Gastrocnemius medialis (tissue), 4 donors: ENCODE measurements at regions not wholly inside any gene's neighbourhood (a gene's known extent, or its start where the extent isn't known, plus 50 kb on each side); places are given as distances from the start of the nearest gene placed in this dataset.

Experiments used
- ATAC-seq, 2 donors: fragments of 150-250 bp; one replicate each; pipeline ENCODE4 v1.9.1; 2016
- DNase-seq, 2 donors: peaks; one replicate each; pipeline ENCODE4 v3.0.0-alpha.2; 2019
- H3K27ac ChIP-seq, 4 donors: fragments of 200-600 bp; sonication (generic); 1 replicate in 1 of 4; 2 replicates in 3 of 4; pipeline ENCODE4 v1.5.1; 2016 to 2018; ENCODE audit warnings: mild to moderate bottlenecking in 2 of 4, moderate library complexity in 1 of 4
- H3K27me3 ChIP-seq, 3 donors: fragments of 200-600 bp; sonication (generic) in 2 of 3; 1 replicate in 1 of 3; 2 replicates in 2 of 3; pipeline versions ENCODE4 v1.5.1 to v1.6.0; 2016 to 2019; ENCODE audit warnings: mild to moderate bottlenecking in 1 of 3, moderate library complexity in 1 of 3
- H3K36me3 ChIP-seq, 2 donors: fragments of 200-600 bp; sonication (generic) in 1 of 2; one replicate each; pipeline ENCODE4 v1.5.1; 2017 to 2018
- H3K4me1 ChIP-seq, 2 donors: fragments of 200-600 bp; sonication (generic) in 1 of 2; one replicate each; pipeline ENCODE4 v1.5.1; 2016 to 2017; ENCODE audit warnings: mild to moderate bottlenecking in 2 of 2
- H3K4me3 ChIP-seq, 4 donors: fragments of 200-600 bp; sonication (generic) in 3 of 4; 1 replicate in 1 of 4; 2 replicates in 3 of 4; pipeline ENCODE4 v1.5.1; 2016 to 2019; ENCODE audit warnings: mild to moderate bottlenecking in 2 of 4
- H3K9me3 ChIP-seq, 3 donors: fragments of 200-600 bp; sonication (generic) in 2 of 3; 1 replicate in 1 of 3; 2 replicates in 2 of 3; pipeline ENCODE4 v1.5.1; 2016 to 2019
- POLR2A ChIP-seq, 2 donors: fragments of 450-650 bp; IDR thresholded peaks; one replicate each; pipeline ENCODE4 v1.6.1; 2017; ENCODE audit warnings: antibody characterized with exemption in 2 of 2, mild to moderate bottlenecking in 2 of 2, moderate library complexity in 2 of 2
- in situ Hi-C, 4 donors: fragments of 200-750 bp; cut with MboI; loops; one replicate each; pipeline versions ENCODE4 v1.15.0 to v1.8.0; 2017; ENCODE audit warnings: low sequenced_read_pairs in 4 of 4
- intact Hi-C: fragments of 100-400 bp; cut with DNase I; formaldehyde crosslinking; loops from one replicate; pipeline ENCODE4 v1.15.1; 2023; ENCODE audit warnings: low total_unique reads
- TF ChIP-seq, protein P1 (sequence below), 5 experiments: fragments of 450-650 bp in 3 of 5; fragments of 200-600 bp in 2 of 5; sonication (generic) in 2 of 5; IDR thresholded peaks in 4 of 5; conservative IDR thresholded peaks in 1 of 5; 1 replicate in 4 of 5; 2 replicates in 1 of 5; pipeline ENCODE4 v1.5.1; 2016 to 2019; ENCODE audit warnings: antibody characterized with exemption in 5 of 5, mild to moderate bottlenecking in 3 of 5, moderate library complexity in 3 of 5

DNA sequence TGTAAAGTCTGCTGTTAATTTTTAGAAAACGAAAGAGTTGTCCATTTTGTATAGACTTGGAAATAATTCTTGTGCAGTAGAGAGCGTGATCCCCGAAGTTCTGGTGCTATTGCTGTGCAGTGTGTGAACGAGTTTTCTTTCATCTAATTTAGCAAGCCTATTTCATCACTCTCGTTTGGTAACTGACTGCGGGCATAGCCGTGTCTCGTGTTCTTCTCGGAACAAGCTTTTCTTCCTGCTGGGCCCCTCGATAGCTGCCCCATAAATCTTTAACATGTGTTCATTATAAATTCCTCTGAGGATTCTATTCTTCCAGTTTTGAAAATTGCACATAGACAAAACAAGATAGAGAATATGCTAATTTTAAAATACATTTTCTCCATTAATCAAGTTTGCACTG is 622.0 kb upstream of the PFKP start:
- TF ChIP-seq POLR2A (IDR thresholded peaks at IDR 0.05) = no peak
- TF ChIP-seq, protein P1, sequence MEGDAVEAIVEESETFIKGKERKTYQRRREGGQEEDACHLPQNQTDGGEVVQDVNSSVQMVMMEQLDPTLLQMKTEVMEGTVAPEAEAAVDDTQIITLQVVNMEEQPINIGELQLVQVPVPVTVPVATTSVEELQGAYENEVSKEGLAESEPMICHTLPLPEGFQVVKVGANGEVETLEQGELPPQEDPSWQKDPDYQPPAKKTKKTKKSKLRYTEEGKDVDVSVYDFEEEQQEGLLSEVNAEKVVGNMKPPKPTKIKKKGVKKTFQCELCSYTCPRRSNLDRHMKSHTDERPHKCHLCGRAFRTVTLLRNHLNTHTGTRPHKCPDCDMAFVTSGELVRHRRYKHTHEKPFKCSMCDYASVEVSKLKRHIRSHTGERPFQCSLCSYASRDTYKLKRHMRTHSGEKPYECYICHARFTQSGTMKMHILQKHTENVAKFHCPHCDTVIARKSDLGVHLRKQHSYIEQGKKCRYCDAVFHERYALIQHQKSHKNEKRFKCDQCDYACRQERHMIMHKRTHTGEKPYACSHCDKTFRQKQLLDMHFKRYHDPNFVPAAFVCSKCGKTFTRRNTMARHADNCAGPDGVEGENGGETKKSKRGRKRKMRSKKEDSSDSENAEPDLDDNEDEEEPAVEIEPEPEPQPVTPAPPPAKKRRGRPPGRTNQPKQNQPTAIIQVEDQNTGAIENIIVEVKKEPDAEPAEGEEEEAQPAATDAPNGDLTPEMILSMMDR (IDR thresholded peaks at IDR 0.05 in 4 of 5, conservative IDR thresholded peaks at IDR 0.05 in 1 of 5) = no peak
- ATAC-seq = no peak

DNA sequence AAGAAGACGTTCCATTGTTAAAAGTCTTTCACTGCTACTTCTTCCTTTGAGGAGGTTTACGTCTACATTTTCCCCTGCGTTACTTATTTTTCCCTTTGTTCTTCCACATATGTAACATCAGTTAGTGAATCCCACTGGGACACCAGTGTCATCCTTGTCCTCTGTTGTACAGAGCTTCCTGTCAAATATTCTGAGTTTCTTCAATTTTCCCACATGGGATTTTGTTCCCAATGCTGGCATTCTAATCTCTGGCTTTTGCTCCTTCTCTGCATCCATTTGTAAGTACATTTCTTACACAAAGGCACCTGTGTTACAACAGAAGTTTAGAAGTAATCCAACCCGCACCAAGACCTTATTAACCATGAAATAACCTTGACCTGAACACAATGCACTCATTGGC is 627.4 kb upstream of the PFKP start:
- Histone ChIP-seq H3K27ac (no peak overlapping the region), H3K9me3 (no peaks in the 10 kb centered on the region), H3K36me3 (no peaks in the 10 kb centered on the region), H3K4me1 (no peaks in the 10 kb centered on the region), H3K27me3 (no peaks in the 10 kb centered on the region), H3K4me3 (no peak overlapping the region)
- intact Hi-C loops (no loop called here), in situ Hi-C loops (no loop called here)
- DNase-seq (no peak), ATAC-seq (no peak)
- TF ChIP-seq, protein P1 (IDR thresholded peaks at IDR 0.05 in 4 of 5, conservative IDR thresholded peaks at IDR 0.05 in 1 of 5) = no peak

More for the DNA sequence above, 622.0 kb upstream of the PFKP start:
- no peak overlapping the region for H3K27ac ChIP-seq
- no peaks in the 10 kb centered on the region for H3K36me3 ChIP-seq
- no peaks in the 10 kb centered on the region for H3K4me1 ChIP-seq
- H3K9me3 ChIP-seq = no peaks in the 10 kb centered on the region
- no peaks in the 10 kb centered on the region for H3K27me3 ChIP-seq
- H3K4me3 ChIP-seq = no peak overlapping the region
- DNase-seq = no peak
- in situ Hi-C loops = no loop called here
- intact Hi-C loops = no loop called here

DNA sequence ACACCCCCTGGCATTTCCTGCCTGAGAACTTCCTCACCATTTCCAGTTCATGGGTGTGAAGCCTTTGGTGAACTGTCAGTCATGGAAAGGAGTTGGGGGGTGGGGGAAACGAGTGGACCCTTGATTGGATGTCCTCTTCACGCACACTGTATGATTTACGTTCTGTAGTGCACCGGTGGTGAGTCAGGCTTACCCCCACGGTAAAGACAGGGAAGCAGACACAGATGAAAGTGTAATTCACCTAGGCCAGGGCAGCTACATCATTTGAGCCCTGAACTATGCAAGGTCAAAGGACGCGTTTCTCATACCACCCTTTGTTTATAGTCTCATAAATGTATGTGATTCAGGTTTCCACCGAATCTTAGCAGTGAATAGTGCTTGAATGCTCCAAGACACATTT is 628.3 kb upstream of the PFKP start:
- Histone ChIP-seq H3K36me3 (no peaks in the 10 kb centered on the region), H3K4me3 (no peak overlapping the region), H3K9me3 (no peaks in the 10 kb centered on the region), H3K27ac (no peak overlapping the region), H3K4me1 (no peaks in the 10 kb centered on the region), H3K27me3 (no peaks in the 10 kb centered on the region)
- TF ChIP-seq, protein P1 (IDR thresholded peaks at IDR 0.05 in 4 of 5, conservative IDR thresholded peaks at IDR 0.05 in 1 of 5) = no peak
- no peak for TF ChIP-seq POLR2A (IDR thresholded peaks at IDR 0.05)
- DNase-seq = no peak
- in situ Hi-C loops (no loop called here), intact Hi-C loops (no loop called here)
- ATAC-seq = no peak

DNA sequence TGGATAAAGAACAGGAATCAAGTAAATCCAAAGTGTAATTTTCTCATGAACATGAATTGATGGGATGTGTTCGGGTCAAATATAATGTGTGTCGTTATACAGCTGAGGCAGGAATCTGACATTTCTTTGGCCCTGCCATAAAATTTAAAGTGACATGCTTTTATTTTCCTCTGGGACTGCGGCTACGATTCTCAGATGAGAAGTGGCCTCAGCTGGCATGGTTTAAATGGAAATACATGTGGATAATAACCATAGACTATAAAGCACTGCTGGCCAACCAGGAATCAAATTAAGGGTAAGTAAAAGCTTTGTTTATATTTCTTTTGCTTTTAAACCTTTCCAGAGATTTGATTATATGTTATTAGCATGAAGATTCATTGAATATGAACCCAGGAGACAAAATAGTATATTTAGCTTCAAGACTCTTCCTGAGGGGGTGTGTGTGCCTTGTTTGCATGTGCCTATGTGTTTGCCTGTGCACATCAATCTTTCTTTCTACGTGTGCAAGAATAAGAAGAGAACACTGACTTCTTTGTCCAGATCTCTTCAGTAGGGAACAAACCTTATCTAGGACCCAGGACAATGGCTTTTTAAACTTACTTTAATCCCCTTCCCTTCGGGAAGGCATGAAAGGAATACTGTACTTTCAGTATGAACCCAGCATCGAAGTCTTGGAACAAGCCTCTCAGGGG is 629.0 kb upstream of the PFKP start:
- DNase-seq = no peak
- no peak overlapping the region for H3K27ac ChIP-seq
- no peak overlapping the region for H3K4me3 ChIP-seq
- H3K4me1 ChIP-seq = no peaks in the 10 kb centered on the region
- H3K27me3 ChIP-seq = no peaks in the 10 kb centered on the region
- no peak for ATAC-seq
- no peaks in the 10 kb centered on the region for H3K36me3 ChIP-seq
- no peaks in the 10 kb centered on the region for H3K9me3 ChIP-seq
- TF ChIP-seq, protein P1 (IDR thresholded peaks at IDR 0.05 in 4 of 5, conservative IDR thresholded peaks at IDR 0.05 in 1 of 5) = no peak
- no peak for TF ChIP-seq POLR2A (IDR thresholded peaks at IDR 0.05)
- intact Hi-C loops = no loop called here
- in situ Hi-C loops = no loop called here

DNA sequence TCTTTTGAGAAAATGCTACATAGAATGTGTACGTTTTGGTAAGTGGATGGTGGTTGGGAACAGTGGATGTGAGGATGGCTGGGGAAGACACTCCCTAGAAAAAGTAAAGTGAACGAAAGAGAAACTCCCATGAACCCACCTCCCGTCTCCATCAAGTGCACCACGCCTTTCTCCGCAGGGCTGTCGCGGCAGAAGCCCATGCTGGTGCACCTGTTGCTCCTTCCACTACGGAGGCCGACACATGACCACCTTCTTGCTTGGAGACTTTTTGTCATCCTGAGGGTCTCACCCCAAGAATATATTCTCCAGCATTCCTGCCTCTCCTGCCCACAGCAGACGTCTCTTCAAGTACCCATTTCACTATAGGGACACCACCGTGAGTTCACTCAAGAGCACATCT is 630.4 kb upstream of the PFKP start:
- no peaks in the 10 kb centered on the region for H3K4me1 ChIP-seq
- H3K27me3 ChIP-seq = no peaks in the 10 kb centered on the region
- ATAC-seq (no peak), DNase-seq (no peak)
- no peak for TF ChIP-seq POLR2A (IDR thresholded peaks at IDR 0.05)
- TF ChIP-seq, protein P1 (IDR thresholded peaks at IDR 0.05 in 4 of 5, conservative IDR thresholded peaks at IDR 0.05 in 1 of 5) = no peak
- no peak overlapping the region for H3K4me3 ChIP-seq
- intact Hi-C loops = no loop called here
- no peak overlapping the region for H3K27ac ChIP-seq
- H3K9me3 ChIP-seq = no peaks in the 10 kb centered on the region
- H3K36me3 ChIP-seq = no peaks in the 10 kb centered on the region
- in situ Hi-C loops = no loop called here
